DND-41 (cell line): ENCODE measurements at regions not wholly inside any gene's neighbourhood (a gene's known extent, or its start where the extent isn't known, plus 50 kb on each side); places are given as distances from the start of the nearest gene placed in this dataset.

ENCODE experiments used
- ATAC-seq: fragments of 200-7000 bp; cut with Tn5 transposase; 3 replicates; pipeline ENCODE4 v1.9.1; 2021; ENCODE audit warnings: low read depth; ENCODE audit not compliant: insufficient read depth
- DNase-seq: peaks from one replicate; pipeline ENCODE4 v3.0.0-alpha.2; 2020
- H2AFZ ChIP-seq: 2 replicates; pipeline ENCODE4 v1.6.0; 2012; ENCODE audit warnings: low read depth, low read length
- H3K27ac ChIP-seq: 2 replicates; pipeline ENCODE4 v1.5.1; 2012; ENCODE audit warnings: low read length, inconsistent platforms
- H3K27me3 ChIP-seq: fragments of 200-600 bp; sonication (generic); 2 replicates; pipeline ENCODE4 v1.6.0; 2012; ENCODE audit warnings: low read length, mild to moderate bottlenecking, inconsistent platforms; ENCODE audit not compliant: insufficient read depth, poor library complexity
- H3K36me3 ChIP-seq: 2 replicates; pipeline ENCODE4 v1.5.1; 2012; ENCODE audit warnings: low read length, inconsistent platforms; ENCODE audit not compliant: insufficient read depth
- H3K4me1 ChIP-seq: 2 replicates; pipeline ENCODE4 v1.5.1; 2012; ENCODE audit warnings: mild to moderate bottlenecking, low read length; ENCODE audit not compliant: insufficient read depth
- H3K4me2 ChIP-seq: 2 replicates; pipeline ENCODE4 v1.6.0; 2012; ENCODE audit warnings: mild to moderate bottlenecking, moderate library complexity, low read length, inconsistent platforms; ENCODE audit not compliant: insufficient read depth
- H3K4me3 ChIP-seq, 2 experiments: fragments of 200-600 bp in 1 of 2; shearing (Covaris generic) in 1 of 2; 2 replicates each; pipeline ENCODE4 v1.5.1; 2012 to 2016; ENCODE audit warnings: inconsistent platforms in 2 of 2, low read length in 2 of 2, mild to moderate bottlenecking in 2 of 2, low read depth in 1 of 2, moderate library complexity in 1 of 2
- H3K79me2 ChIP-seq: 2 replicates; pipeline ENCODE4 v1.6.0; 2012; ENCODE audit warnings: low read length, inconsistent platforms; ENCODE audit not compliant: insufficient read depth
- H3K9ac ChIP-seq: 2 replicates; pipeline ENCODE4 v1.6.0; 2012; ENCODE audit warnings: low read depth, mild to moderate bottlenecking, inconsistent platforms, low read length, moderate library complexity
- H3K9me3 ChIP-seq: 2 replicates; pipeline ENCODE4 v1.5.1; 2012; ENCODE audit warnings: low read length, moderate library complexity, mild to moderate bottlenecking, inconsistent platforms; ENCODE audit not compliant: insufficient read depth, severe bottlenecking
- H4K20me1 ChIP-seq: 2 replicates; pipeline ENCODE4 v1.6.0; 2012; ENCODE audit warnings: low read length; ENCODE audit not compliant: insufficient read depth
- CTCF ChIP-seq: IDR thresholded peaks from 2 replicates; pipeline ENCODE4 v1.5.1; 2012; ENCODE audit warnings: borderline replicate concordance, low read length, moderate library complexity, mild to moderate bottlenecking; ENCODE audit not compliant: poor library complexity, severe bottlenecking; ENCODE audit errors: extremely low read depth
- EZH2 ChIP-seq: IDR thresholded peaks from 3 replicates; pipeline ENCODE4 v1.6.1; 2012; ENCODE audit warnings: borderline replicate concordance, low read depth, mild to moderate bottlenecking, moderate library complexity, low read length, inconsistent platforms; ENCODE audit not compliant: severe bottlenecking

GRCh38 chr10:35942057-35942456 is 300.0 kb upstream of the FZD8 start:
- DNase-seq (no peak), ATAC-seq (no peak)
- Histone ChIP-seq H3K79me2 (no peaks in the 10 kb centered on the region), H3K9ac (no peak overlapping the region), H4K20me1 (no peaks in the 10 kb centered on the region), H3K9me3 (no peaks in the 10 kb centered on the region), H3K27ac (no peak overlapping the region), H3K4me2 (no peak overlapping the region), H2AFZ (no peak overlapping the region), H3K4me1 (no peaks in the 10 kb centered on the region), H3K27me3 (no peaks in the 10 kb centered on the region), H3K36me3 (no peaks in the 10 kb centered on the region), H3K4me3 (no peak overlapping the region)
- no peak for TF ChIP-seq CTCF
- TF ChIP-seq EZH2 = no peak

- Histone ChIP-seq H3K4me1 (no peaks in the 10 kb centered on the region), H3K4me3 (no peak overlapping the region), H3K79me2 (no peaks in the 10 kb centered on the region), H2AFZ (no peak overlapping the region), H4K20me1 (no peaks in the 10 kb centered on the region), H3K27ac (no peak overlapping the region), H3K27me3 (no peaks in the 10 kb centered on the region), H3K4me2 (no peak overlapping the region), H3K36me3 (no peaks in the 10 kb centered on the region), H3K9me3 (no peaks in the 10 kb centered on the region), H3K9ac (no peak overlapping the region)
- ATAC-seq = no peak
- DNase-seq = no peak
- TF ChIP-seq CTCF (no peak), EZH2 (no peak)
These were observed 298.3 kb upstream of the FZD8 start for GRCh38 chr10:35940141-35941041.

DNA sequence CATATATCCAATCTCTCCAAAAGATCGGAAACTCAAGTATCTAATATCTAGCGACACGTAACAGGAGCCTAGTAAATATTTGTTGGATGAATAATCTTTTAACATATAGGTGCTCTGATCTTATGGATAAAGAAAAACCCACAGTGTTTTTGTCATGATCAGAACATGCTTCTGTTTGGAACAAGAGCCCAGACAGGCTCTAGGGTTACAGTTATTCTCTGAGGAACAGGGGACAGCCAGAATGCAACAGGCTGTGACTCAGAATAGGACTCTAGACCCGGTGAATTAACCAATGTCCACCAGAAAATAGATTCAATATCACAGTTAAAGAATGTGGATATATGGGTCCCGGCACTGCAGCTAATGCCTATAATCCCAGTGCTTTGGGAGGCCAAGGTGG is 296.1 kb upstream of the FZD8 start:
- Histone ChIP-seq H3K9me3 (no peaks in the 10 kb centered on the region), H4K20me1 (no peaks in the 10 kb centered on the region), H3K27ac (no peak overlapping the region), H3K79me2 (no peaks in the 10 kb centered on the region), H3K9ac (no peak overlapping the region), H3K4me1 (no peaks in the 10 kb centered on the region), H2AFZ (no peak overlapping the region), H3K4me3 (no peak overlapping the region), H3K27me3 (no peaks in the 10 kb centered on the region), H3K36me3 (no peaks in the 10 kb centered on the region), H3K4me2 (no peak overlapping the region)
- ATAC-seq (no peak), DNase-seq (no peak)
- TF ChIP-seq EZH2 (no peak), CTCF (no peak)
